SW 1271 (cell line): ENCODE measurements at regions not wholly inside any gene's neighbourhood (a gene's known extent, or its start where the extent isn't known, plus 50 kb on each side); places are given as distances from the start of the nearest gene placed in this dataset.
A peak's percentile ranks its signal among the peaks of the same experiment; 100 is the strongest.
"Not testable (repeated sequence)": the region's sequence is repeated elsewhere in the genome, so short reads cannot be mapped to it uniquely, and the experiment has no call there.

Experiments
- DNase-seq, 2 experiments: peaks; one replicate each; lab custom pipeline; 2025; lab: John Stamatoyannopoulos, UW

- DNase-seq: no peak
Observed at GRCh38 chr11:87970762-87971161, 204.5 kb downstream of the RAB38 start.

- no peak for DNase-seq
Observed at GRCh38 chr11:87967459-87967858, 207.8 kb downstream of the RAB38 start.

GRCh38 chr11:87966694-87967093, 208.5 kb downstream of the RAB38 start:
- no peak for DNase-seq

GRCh38 chr11:87966216-87966615, 209.0 kb downstream of the RAB38 start:
- DNase-seq: no peak

DNA sequence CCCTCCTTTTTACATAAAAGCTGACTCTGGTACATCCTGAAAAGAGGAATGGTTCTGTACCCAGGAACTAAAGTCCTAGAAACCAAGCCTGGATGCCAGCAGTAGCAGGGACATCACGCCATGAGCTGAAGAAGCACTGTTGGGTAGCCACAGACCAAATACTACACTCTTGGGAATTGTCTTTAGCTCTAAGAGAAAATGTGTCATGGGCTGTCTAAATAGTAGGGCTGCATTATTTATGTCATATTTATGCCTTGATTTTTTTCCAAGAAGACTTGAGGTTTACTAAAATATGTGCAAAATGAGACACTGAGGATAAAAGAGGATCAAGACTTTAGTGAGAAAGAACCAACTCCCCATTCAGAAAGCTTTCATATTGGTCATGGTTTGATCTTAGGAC, 213.6 kb downstream of the RAB38 start:
- DNase-seq: no peak

DNA sequence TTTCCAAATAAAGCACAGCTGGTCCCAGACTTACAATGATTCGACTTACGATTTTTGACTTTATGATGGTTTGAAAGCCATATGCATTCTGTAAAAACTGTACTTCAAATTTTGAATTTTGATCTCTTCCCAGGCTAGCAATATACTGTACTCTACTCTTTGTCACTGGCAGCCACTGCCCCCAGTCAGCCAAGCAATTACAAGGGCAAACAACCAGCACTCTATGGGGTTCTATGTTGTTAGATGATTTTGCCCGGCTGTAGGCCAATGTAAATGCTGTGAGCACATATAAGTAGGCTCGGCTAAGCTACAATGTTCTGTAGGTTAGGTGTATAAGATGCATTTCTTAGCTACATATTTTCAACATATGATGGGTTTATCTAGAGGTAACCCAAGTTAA, 217.3 kb downstream of the RAB38 start:
- DNase-seq: no peak

GRCh38 chr11:87954476-87954875, 220.8 kb downstream of the RAB38 start:
- DNase-seq: no peak

DNA sequence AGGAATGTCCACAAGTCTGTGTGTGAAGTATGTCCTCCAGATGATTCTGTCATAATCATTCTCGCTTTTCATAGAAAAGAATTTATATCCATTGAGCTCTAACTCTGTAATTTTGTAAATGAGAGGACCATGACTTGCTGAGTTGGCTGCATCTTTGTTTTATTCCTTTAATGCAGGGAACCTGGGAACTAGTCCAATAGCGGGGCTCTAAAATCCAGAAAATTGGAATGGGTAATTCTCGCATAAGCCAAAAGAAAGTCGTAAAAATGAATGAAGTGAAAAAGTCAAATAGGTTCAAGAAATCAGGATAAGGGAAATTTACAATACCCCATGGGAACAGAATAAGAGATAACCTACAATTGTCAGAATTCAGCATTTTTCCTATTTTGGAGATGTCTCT, 232.5 kb downstream of the RAB38 start:
- DNase-seq: no peak

DNA sequence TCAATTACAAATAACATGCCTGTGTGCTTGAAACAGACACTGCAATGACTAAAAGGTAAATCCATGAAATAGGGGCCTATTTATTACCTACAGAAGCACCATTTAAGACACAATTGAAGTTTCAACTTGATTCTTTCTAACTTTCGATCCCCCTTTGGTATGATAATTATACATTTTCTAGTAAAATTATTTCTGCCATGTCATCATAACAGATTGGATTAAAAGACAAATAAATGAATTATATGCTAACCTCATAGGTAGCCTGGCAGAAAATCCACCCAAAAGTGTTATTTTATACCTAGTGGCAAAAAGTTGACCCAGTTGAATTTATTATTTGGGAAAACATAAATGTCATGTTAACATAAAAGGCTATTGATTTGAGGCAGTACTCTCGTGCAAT, 241.1 kb downstream of the RAB38 start:
- no peak for DNase-seq

DNA sequence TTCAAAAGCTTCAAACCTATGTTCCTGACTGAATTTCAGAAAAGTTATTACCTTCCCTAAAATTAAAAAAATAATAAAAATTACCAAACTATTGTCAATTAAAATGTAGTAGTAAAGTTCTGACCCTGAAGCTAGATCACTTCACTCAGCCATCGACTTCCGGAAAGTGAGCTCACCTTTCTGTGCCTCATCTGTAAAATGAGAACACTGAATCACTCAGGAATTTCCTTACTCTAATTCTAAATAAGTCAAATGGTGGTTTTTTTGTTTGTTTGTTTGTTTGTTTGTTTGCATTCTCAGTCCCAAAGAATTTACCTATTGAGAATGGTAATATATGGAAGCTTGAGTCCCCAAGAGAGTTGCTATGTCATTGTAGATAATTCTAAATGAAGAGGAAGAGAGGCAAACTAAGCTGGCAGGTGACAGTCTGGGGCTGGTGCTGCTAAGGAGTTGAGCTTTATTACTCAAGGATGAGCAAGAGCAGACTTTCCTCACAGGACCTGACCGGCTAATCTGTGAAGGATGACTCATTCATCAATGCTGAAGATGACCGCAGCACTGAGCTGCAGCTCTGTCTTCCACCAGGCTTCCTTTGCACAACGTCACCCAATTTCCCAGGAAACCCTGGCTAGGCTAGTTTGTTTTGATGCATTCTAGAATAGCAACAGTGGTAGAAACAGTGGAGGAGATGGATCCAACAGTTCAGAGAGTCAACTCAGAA, 248.8 kb downstream of the RAB38 start:
- DNase-seq: peak in 1 of 2 experiments; percentile 19

DNA sequence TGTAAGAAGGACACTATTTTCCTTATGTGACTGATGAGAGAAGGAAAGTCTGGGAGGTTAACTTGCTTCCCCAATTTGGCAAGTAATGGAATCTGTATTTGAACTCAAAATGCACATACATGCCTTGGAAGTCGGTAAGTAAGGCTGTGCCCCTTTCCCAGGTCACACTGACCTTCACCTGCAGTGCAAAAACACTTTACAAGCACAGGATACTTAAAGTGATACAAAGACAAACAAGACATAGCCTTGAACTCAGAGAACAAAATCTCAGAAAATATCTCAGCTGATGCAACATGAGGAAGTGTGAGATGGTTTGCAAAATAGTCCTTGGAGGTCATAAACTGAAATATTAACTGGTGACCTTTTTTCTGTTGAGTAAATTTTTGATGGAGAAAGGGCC, 251.1 kb downstream of the RAB38 start:
- no peak for DNase-seq

GRCh38 chr11:87917111-87917510, 258.1 kb downstream of the RAB38 start:
- DNase-seq: no peak

DNA sequence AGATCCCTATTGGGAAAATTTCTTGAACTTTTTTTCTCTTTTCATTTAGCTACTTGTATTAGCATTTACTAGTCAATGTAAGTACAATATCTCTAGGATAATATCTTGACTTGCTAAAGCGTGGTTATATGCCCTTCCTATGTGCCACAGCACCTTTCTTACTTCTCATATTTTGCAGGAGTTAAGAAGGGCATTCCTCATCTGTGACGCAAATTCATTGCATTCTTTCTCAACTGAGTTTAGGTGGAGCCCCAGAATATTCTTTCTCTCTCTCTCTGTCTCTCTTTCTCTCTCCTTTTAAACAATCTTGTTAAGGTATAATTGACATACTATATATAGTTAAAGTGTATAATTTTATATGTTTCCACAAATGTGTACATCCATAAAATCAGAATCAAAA, 266.1 kb downstream of the RAB38 start:
- DNase-seq: no peak

DNA sequence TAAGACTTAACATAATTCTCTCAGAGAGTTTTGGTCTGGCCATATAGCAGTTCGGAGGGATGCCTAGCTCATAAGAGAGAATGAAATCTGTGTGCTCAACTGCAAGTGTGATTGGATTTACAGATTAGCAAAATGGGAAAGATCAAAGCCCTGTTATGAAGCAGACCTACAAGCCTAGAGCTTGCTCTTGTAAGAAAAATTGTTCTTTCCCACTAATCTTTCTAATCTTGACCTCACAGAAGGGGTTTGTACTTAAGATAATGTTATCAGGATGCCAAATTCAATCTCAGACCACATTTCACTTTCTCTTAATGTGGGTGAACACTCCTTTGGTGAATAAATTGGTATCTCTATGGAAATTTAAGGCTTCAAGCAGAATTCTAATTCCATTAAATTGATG, 267.2 kb downstream of the RAB38 start:
- DNase-seq: no peak

DNA sequence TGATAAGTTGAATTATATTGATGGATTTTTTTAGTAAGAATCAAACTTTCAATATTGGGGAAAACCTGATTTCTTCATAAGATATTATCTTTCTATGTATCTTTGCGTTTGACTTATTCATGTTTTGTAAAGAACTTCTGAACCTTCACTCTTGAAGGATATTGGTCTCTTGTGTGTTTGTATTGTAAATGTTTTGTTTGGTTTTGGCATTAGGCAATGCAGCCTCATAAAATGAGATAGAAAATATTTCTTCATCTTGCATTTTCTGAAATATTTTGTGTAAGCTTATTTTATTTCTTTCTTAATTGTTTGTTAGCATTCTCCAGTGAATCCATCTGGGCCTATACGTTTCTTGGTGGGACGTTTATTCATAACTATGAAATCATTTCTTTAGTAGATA, 271.9 kb downstream of the RAB38 start:
- DNase-seq: no peak

DNA sequence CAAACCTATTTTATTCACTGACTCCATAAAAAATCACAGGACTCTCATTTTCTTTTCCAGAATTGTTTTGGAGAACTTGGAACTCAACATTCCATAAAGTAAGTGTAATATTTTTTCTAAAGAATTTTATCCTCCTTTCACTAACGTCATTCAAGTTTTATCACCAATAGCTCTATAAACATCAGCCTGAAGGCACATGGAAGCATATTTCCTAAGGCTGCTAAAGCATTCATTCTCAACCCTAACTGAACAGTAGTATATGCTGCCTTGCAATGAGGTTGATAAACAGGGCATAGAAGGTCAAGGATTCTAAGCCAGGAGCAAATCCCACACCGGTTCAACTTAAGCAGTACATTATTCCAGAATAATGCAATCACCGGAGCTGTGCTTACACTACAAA, 273.9 kb downstream of the RAB38 start:
- no peak for DNase-seq

DNA sequence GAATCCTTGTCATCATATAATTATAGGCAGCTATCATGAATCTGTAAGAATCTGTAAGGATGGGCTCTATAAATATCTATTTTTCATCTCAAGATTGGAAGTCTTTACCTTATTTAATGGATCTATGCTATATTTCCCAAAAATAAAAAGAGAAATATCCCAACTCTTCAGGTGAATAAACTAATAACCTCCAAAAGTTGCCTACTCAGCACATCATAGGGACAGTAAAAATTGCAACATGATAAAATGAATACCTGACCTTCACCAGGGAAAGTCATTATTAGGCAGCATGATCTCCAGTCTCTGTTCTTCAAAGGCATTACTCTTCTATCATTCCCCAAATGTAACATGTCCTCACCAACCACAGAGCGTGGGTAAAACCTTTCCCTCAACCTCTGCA, 277.3 kb downstream of the RAB38 start:
- DNase-seq: no peak

- DNase-seq: no peak
Observed at GRCh38 chr11:87897071-87897470, 278.2 kb downstream of the RAB38 start.

DNA sequence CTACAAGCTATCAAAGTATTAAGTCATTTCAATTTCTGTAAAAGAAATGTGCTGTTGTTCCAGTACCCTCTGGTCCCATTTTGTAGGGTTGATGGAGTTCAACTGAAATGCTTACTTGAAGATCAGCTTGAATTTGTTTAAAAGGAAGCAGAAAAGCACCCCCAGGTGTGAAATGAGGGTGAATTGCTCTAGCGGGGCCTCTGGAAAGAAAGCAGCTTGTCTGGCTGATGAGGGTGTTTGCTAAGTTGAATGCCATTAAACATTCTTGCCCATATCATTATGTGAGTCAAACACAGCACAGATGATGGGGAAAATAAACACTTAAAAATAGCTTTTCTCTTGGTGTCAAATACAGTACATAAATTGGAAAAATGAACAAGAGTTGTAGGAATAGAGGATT, 280.3 kb downstream of the RAB38 start:
- no peak for DNase-seq

DNA sequence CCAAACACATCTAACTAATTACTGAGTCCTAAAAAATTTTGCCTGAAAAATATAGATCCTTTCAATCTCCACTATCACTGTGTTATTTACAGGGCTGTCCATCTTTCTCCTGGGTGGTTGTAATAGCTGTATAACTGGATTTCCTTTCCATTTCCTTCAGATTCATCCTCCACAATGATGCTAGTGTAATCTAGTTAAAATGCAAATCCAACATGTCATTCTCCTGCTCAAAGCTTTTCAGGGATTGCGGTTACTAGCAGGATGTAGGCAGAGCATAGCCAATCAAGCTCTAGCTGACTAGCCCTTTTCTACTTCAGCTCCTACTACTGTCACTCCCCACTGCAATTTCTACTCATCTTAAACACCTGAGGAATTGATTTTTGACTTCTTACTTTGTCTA, 283.0 kb downstream of the RAB38 start:
- no peak for DNase-seq

- no peak for DNase-seq
Observed at GRCh38 chr11:87889126-87889525, 286.1 kb downstream of the RAB38 start.

DNA sequence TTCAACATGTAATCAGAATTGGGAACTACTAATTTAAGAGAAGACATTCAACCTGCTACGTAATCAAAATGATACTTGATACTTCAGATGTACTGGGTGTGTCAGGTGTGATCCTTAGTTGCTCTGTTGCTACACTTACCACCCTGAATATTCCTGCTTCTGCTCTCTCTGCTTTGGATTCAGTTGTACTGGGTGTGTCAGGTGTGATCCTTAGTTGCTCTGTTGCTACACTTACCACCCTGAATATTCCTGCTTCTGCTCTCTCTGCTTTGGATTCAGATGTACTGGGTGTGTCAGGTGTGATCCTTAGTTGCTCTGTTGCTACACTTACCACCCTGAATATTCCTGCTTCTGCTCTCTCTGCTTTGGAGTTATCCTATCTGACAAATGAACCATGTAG, 290.2 kb downstream of the RAB38 start:
- not testable (repeated sequence) for DNase-seq

- no peak for DNase-seq
Observed at GRCh38 chr11:87879118-87879517, 296.1 kb downstream of the RAB38 start.

- DNase-seq: peak; percentile 11 to 51
Observed at GRCh38 chr11:87878373-87878825, 296.8 kb downstream of the RAB38 start.
